HPDE6-E6E7 (cell line): ENCODE measurements at regions not wholly inside any gene's neighbourhood (a gene's known extent, or its start where the extent isn't known, plus 50 kb on each side); places are given as distances from the start of the nearest gene placed in this dataset.

ENCODE experiments used
- DNase-seq: peaks from one replicate; pipeline ENCODE4 v3.0.0; 2011; ENCODE audit warnings: missing footprints; ENCODE audit errors: extremely low spot score

- no peak for DNase-seq
Observed at GRCh38 chr14:34135492-34135891, 184.6 kb upstream of the EGLN3 start.

GRCh38 chr14:34134484-34134883, 183.6 kb upstream of the EGLN3 start:
- no peak for DNase-seq

DNA sequence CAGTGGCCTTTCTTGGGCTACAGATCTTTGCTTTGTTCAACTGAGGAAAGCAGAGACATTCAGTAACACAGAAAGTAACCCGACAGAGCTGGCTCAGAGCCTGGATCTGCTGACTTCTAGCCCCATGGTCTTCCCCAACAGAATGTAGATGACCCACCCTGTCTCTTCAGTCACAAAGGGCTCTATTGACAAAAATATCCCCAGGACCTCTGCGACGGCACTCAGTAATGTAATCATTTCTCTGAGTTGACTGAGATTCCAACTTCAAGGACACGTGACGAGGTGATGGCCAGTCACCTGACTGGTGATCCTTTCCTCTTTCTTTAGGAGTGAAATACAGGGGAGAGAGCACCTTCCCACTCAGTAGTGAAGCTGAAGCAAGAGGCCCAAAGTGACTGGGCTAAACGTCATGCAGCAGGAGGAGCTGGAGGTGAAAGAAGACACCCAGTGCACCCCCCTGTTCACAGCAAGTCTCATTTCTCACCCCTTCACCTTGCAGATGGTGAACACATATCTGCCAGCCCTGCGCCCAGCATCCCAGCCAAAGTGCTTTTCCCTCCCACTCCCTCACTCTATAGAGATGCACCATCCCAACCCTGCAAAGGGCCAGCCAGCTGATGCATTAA, 179.2 kb upstream of the EGLN3 start:
- DNase-seq: no peak

GRCh38 chr14:34128665-34129064, 177.8 kb upstream of the EGLN3 start:
- DNase-seq: no peak

DNA sequence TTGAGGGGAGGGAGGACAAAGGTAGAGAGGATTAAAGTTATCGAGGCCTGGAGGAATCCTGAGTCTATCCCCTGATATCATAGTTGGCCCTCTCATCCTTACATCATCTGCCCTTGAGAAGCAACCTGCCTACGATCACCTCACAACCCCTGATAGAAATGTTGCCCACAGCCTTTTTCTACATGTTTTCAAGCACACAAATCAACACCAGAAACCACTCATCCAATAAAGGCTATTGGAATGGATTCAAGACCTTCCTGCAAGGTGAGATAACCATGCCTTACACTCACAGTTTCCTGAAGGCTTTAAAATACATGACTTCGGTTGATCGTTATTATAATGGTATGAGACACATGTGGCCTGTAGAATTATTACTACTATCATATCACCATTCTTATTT, 175.7 kb upstream of the EGLN3 start:
- DNase-seq: no peak

DNA sequence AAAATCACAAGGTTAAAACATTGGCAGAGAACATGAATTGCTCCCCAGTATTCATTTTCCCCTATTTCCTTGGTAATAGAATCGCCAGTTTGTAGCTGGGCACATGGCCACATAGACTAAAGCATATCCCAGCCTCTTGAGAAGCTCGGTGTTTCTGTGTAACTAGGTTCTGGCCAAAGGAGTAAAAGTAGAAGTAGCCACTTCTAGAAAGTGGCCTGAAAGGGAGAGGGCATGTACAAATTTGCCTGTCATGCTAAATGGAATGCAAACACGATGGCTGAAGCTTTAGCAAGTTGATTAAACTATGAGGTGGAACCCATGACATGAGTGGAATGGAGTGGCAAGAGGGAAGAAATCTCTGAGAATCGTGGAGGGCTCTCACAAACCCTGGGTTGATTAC, 173.7 kb upstream of the EGLN3 start:
- DNase-seq: no peak

GRCh38 chr14:34122650-34123049, 171.8 kb upstream of the EGLN3 start:
- no peak for DNase-seq

DNA sequence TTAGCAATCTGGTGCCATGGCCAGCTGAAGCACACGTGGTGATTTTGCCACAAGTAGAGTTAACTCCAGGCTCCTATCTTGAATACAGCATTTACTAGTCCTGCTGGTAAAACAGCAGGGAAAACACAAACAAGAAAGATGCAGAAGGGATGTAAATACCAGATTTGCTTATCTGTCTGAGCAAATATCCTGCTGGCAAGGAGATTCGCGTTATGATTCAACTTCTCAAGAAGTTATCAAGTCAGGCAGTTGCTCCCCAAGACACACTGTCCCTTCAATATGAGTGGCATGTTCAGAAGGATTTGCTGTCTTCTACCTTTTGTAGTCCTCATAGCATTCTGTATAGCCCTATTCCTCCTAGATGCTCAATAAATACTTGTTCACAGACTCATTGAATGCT, 171.2 kb upstream of the EGLN3 start:
- DNase-seq: no peak

GRCh38 chr14:34120185-34120977, 169.5 kb upstream of the EGLN3 start:
- no peak for DNase-seq

GRCh38 chr14:34119107-34119858, 168.4 kb upstream of the EGLN3 start:
- DNase-seq: no peak

DNA sequence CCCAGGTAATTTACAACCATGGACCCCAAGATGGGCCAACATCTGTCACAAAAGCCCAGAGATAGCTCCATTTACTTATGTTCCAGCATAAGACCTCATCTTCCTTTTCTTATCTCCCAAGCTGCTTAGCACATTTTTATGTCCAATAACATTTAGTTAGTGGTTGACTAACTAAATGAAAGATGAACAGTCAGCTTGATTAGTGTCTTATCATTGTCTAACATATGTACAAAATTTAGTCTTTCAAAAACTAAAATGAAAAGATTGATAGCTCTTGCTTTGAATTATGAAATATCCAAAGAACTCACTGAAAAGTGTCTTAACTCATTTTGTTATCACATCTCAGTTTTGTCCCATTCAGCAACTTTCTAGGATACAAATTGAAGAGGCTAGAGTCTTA, 163.1 kb upstream of the EGLN3 start:
- DNase-seq: no peak

GRCh38 chr14:34113005-34113511, 162.2 kb upstream of the EGLN3 start:
- peak; percentile 54 for DNase-seq

DNA sequence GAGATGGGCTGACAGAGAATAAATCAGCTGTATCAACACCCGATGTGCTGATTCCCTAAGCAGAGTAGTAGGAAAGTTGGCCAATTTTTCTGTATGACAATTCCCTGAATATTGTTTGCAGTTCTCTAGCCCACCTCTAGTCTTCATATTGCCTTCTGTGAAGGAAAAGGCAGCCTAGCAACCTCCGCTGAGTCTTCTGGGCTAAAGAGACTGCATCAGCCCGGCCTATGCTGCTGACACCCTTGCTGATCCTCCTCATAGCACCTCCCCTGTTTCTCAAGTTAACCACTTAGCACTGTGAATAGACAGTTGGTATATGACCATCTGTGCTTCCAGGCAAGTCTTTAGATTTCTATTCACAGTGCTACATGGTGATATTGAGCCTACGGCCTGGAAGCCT, 161.1 kb upstream of the EGLN3 start:
- DNase-seq: no peak

DNA sequence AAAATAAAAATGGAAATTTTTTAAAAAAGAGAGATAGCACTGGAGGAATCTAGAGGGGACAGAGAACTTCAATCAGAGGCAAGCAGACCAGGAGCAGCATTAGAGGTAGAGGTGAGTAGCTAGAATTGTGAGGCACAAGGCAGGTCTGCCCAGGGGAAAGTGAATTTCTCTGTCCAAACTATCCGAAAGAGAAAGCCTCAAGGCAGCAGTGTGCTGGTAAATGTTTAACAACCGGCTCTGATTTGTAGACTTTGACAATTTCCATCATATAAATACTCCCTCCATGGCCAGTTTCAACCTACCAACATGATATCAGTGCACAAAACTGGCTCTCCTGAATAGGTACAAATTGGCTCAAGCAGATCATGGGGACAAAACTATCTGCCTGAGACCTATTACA, 160.6 kb upstream of the EGLN3 start:
- no peak for DNase-seq

- DNase-seq: no peak
Observed at GRCh38 chr14:34110531-34110930, 159.7 kb upstream of the EGLN3 start.

DNA sequence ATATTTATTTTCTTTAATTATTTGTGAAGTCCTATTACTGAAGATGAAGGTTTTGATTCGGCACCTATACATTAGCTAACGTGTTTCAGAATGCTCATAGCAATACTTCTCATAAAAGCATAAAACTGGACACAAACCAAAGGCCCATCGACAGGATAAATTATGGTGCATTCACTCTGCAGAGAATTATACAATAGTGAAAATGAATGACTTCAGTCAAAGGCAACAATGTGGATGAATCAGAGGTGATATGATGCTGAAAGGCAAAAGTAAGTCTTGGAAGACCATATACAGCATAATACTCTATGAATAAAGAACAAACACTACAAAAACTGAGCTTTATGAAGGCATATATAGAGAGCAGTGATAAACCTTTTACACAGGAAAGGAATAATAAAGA, 156.6 kb upstream of the EGLN3 start:
- no peak for DNase-seq

DNA sequence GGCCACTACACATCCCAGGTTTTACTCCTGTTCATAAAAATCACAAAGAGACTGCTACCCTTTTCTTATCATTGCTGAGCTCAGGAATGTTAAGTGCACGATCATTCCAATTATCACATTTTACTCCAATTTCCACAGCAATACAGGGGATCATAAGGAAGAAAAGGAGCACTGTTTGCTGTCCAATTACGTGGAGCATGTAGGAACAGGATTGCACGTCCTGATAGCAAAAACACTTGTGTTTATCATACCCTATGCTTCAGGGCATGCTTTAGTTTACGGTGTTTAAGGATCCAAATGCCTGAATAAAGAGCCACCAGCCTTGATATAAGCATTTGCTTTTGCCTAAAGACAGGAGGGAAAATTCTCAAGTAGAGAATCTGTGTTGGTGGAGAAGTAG, 155.4 kb upstream of the EGLN3 start:
- DNase-seq: no peak

DNA sequence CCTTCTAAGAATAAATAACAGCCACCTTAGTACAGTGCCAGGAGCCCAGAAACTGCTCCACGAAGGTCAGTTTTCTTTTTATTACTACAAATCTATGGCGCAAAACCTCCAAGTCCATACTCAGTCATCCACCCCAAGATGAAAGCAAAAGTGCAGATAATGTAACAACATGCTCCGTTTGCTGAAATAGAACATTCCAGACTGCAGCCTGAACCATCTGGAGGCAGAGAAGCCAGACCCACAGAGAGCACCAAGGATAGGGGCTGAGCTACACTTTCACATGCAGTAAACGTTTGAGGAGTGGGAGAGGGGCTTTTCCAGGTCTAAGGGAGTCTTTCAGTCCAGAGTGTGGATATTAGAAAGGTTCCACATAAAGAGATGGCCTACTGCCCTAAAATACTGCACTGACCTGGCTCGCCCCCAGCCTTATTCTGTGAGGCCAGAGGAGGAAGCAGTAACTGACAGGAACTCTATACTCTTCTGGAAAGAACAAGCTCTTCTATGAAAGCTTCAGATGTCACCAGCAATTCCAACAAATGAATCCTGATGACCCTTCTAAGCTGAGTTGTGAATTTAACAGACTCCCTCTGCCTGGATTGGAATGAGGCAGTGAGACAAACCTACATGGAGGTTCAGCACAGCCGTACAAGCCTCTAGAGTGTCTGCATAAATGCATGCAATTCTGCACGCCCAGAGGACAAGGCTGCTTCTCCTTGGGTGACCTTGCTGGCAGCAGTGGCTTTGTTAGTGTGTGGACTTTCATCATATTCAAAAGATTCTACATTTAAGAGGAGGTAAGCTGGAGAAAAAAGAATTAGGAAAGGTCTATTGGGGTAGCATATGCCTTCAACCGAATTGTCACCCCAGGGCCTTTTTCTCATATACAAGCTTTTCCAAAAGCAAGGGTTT, 153.9 kb upstream of the EGLN3 start:
- no peak for DNase-seq

DNA sequence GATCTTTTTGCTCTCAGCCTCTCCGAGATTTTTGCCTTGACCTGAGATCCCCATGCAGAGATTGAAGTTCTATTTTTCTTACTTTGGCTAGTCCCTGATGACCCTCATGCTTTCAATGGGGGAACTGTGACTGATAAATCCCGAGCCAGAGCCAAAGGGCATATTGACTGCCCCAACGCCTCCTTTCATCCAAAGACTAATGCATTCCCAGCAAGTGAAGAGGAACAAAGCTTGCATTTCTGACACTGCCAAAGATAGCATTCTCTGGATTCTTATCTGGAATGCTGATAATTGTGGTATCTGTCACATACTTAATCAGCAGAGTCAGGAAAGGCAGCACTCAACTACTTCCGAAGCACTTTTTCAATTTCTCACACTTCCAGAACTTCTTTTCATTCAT, 152.3 kb upstream of the EGLN3 start:
- DNase-seq: no peak

- no peak for DNase-seq
Observed at GRCh38 chr14:34099635-34100034, 148.8 kb upstream of the EGLN3 start.

DNA sequence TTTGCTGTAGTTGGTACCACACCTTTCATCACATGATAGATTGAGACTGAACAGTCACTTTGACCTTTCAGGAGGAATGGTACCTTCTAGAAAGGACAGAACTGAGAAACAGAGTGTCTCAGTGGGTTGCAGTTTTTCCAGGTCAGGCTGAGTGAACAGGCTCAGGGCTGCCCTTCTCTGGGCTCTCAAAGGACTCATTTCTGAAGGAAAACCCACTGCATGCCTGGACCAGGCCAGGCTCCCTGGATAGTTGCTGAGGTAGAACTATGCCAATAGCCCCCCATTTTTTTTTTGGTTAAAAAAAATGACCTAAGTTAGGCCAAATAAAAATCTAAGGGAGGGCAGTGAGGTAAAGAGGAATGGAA, 148.1 kb upstream of the EGLN3 start:
- no peak for DNase-seq
